Kidney (tissue), 13 donors: ENCODE measurements at regions not wholly inside any gene's neighbourhood (a gene's known extent, or its start where the extent isn't known, plus 50 kb on each side); places are given as distances from the start of the nearest gene placed in this dataset.

Experiments used
- DNase-seq, 5 donors: peaks; one replicate each; pipeline ENCODE4 v3.0.0-alpha.2; 2013 to 2020
- FAIRE-seq: peaks from 2 replicates; lab custom pipeline; 2012; peaks lifted over from hg19 to GRCh38; lab: Jason Lieb, UNC
- H3K27ac ChIP-seq, 2 donors: one replicate each; pipeline ENCODE4 v1.7.0; 2013; ENCODE audit warnings: low read depth in 2 of 2, low read length in 2 of 2, inconsistent platforms in 1 of 2
- H3K27me3 ChIP-seq: one replicate; pipeline ENCODE4 v1.7.1; 2013; ENCODE audit warnings: low read length, inconsistent platforms; ENCODE audit not compliant: control insufficient read depth, insufficient read depth
- H3K36me3 ChIP-seq, 3 donors: one replicate each; pipeline versions ENCODE4 v1.7.0 to v1.7.1; 2013; ENCODE audit warnings: low read length in 3 of 3, control low read depth in 1 of 3, inconsistent platforms in 1 of 3; ENCODE audit not compliant: insufficient read depth in 3 of 3, control insufficient read depth in 2 of 3
- H3K4me1 ChIP-seq, 3 donors: one replicate each; pipeline versions ENCODE4 v1.7.0 to v1.7.1; 2013; ENCODE audit warnings: low read length in 3 of 3, inconsistent platforms in 1 of 3, low read depth in 1 of 3; ENCODE audit not compliant: control insufficient read depth in 2 of 3, insufficient read depth in 2 of 3
- H3K4me3 ChIP-seq, 3 donors: one replicate each; pipeline versions ENCODE4 v1.7.0 to v1.8.1; 2013; ENCODE audit warnings: low read length in 3 of 3, control low read depth in 1 of 3, inconsistent platforms in 1 of 3
- H3K9ac ChIP-seq, 3 donors: one replicate each; pipeline versions ENCODE4 v1.7.0 to v1.7.1; 2013; ENCODE audit warnings: low read length in 3 of 3, control low read depth in 1 of 3, inconsistent platforms in 1 of 3
- H3K9me3 ChIP-seq, 3 donors: one replicate each; pipeline versions ENCODE4 v1.7.0 to v1.7.1; 2013; ENCODE audit warnings: low read length in 3 of 3, control low read depth in 1 of 3, inconsistent platforms in 1 of 3; ENCODE audit not compliant: control insufficient read depth in 2 of 3, insufficient read depth in 1 of 3
- intact Hi-C: fragments of 100-400 bp; cut with DNase I; formaldehyde crosslinking; loops from one replicate; pipeline ENCODE4 v1.11.1; 2022
- TF ChIP-seq, protein P1 (sequence below): IDR thresholded peaks from 3 replicates; pipeline ENCODE4 v1.5.1; 2012; ENCODE audit warnings: mild to moderate bottlenecking, moderate library complexity, borderline replicate concordance; ENCODE audit not compliant: insufficient read depth; ENCODE audit errors: extremely low read depth
- donor health status: control.
- donor health status: control.
- donor health status: control.
- donor health status: control.
- donor health status: control.
- donor health status: DM: yes; HTN: yes; CAD: no.
- donor health status: Normal renal cell carcinoma (clear cell type).

DNA sequence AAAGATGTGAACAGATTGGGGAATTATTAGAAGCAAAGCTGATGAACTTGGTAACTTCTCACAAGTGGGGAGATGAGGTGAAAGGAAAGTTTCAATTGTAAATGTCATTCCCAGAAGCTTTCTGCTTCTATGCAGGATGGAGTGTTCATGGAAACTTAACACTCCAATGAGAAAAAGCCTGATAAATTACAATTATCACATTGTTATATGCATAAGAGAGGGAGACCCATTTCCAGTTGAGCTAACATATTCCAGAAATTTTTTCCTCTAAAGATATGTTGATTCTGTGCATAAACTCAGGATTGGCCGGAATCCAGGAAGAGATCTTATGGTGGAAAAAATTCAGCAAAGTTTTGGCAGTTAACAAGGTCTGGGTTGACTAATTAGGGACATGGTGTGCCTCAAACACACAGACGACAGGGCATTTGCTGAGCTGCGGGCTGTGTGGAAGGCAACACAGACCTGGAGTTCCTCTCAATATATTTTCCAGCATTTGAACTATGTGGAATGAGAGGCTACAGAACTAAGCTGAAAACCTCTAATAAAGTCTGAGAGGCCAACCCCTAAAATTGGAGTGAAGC, 64.9 kb upstream of the FGF14 start:
- TF ChIP-seq, protein P1, sequence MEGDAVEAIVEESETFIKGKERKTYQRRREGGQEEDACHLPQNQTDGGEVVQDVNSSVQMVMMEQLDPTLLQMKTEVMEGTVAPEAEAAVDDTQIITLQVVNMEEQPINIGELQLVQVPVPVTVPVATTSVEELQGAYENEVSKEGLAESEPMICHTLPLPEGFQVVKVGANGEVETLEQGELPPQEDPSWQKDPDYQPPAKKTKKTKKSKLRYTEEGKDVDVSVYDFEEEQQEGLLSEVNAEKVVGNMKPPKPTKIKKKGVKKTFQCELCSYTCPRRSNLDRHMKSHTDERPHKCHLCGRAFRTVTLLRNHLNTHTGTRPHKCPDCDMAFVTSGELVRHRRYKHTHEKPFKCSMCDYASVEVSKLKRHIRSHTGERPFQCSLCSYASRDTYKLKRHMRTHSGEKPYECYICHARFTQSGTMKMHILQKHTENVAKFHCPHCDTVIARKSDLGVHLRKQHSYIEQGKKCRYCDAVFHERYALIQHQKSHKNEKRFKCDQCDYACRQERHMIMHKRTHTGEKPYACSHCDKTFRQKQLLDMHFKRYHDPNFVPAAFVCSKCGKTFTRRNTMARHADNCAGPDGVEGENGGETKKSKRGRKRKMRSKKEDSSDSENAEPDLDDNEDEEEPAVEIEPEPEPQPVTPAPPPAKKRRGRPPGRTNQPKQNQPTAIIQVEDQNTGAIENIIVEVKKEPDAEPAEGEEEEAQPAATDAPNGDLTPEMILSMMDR = no peak
- Histone ChIP-seq H3K4me1 (no peaks in the 10 kb centered on the region), H3K4me3 (no peak overlapping the region), H3K36me3 (no peaks in the 10 kb centered on the region), H3K27ac (no peak overlapping the region), H3K27me3 (no peaks in the 10 kb centered on the region), H3K9ac (no peak overlapping the region), H3K9me3 (no peaks in the 10 kb centered on the region)
- intact Hi-C loops = no loop called here
- DNase-seq = no peak
- FAIRE-seq = no peak

DNA sequence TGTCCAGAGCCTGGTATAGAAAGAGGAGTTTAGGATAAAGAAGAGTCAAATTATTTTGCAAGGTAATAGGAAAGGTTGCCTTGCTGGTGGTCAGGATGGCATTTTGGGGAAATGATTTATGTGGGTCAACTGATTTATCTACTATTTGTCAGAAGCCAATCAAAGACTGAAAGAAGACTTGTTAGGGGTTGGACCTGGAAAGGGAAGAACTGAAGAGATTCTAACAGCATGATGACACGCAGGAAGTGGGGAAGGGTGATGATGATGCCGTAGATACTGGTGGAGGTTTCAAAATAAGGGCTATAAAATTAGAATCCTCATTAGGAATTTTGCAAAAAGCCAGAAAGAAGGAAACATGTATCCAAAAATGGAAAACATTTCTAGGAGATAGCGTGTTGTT, 60.7 kb upstream of the FGF14 start:
- intact Hi-C loops = no loop called here
- TF ChIP-seq, protein P1 = no peak

DNA sequence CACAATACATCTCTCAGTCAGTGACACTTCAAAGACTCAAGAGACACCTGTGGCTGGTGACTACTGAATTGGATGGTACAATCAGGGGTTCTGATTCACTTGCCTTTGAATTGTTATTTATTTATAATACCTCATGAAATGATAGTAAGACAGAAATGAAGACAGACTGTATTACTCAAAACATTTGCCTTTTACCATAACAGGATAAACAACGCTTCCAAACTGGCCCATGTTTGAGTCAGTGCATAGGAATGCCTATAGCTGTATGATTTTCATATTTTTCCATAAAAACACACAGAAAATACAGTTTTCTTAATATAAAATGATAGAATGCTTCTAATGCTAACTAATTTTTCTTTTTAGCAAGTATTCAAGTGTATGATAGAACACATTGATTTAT, 59.5 kb upstream of the FGF14 start:
- TF ChIP-seq, protein P1 = no peak
- Histone ChIP-seq H3K27me3 (no peaks in the 10 kb centered on the region), H3K9ac (no peak overlapping the region), H3K9me3 (no peaks in the 10 kb centered on the region), H3K4me1 (peaks cover 0 to 2% (median 0%) of the 10 kb centered on the region in 3 donors), H3K36me3 (no peaks in the 10 kb centered on the region), H3K4me3 (no peak overlapping the region), H3K27ac (no peak overlapping the region)
- intact Hi-C loops = no loop called here
- DNase-seq (no peak), FAIRE-seq (no peak)

More for the DNA sequence above, 60.7 kb upstream of the FGF14 start:
- no peaks in the 10 kb centered on the region for H3K27me3 ChIP-seq
- no peak for DNase-seq
- FAIRE-seq = no peak
- H3K9ac ChIP-seq = no peak overlapping the region
- H3K4me1 ChIP-seq = no peaks in the 10 kb centered on the region
- H3K27ac ChIP-seq = no peak overlapping the region
- no peaks in the 10 kb centered on the region for H3K36me3 ChIP-seq
- no peaks in the 10 kb centered on the region for H3K9me3 ChIP-seq
- H3K4me3 ChIP-seq = no peak overlapping the region

DNA sequence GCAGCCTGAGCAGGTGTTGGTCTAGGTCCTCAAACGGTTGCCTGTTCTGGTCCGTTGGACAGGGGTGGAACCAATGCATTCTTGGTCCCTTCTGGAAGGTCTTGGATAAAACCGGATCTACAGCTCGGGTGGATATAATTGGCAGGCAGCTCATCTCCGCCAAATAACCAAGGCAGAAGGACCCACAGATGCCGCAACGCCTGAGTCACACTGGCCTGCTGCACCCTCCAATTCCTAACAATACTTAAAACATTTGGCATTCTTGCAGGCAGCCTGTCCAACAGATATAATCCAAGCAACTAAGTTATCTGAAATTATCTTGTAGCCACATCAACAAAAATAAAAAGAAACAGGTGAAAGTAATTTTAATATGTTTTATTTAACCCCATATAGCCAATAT, 59.0 kb upstream of the FGF14 start:
- TF ChIP-seq, protein P1 = no peak
- Histone ChIP-seq H3K4me3 (no peak overlapping the region), H3K36me3 (no peaks in the 10 kb centered on the region), H3K9ac (no peak overlapping the region), H3K4me1 (peaks cover 0 to 2% (median 0%) of the 10 kb centered on the region in 3 donors), H3K27me3 (no peaks in the 10 kb centered on the region), H3K9me3 (no peaks in the 10 kb centered on the region), H3K27ac (no peak overlapping the region)
- intact Hi-C loops = no loop called here
- DNase-seq = no peak
- no peak for FAIRE-seq
